HG03066 (cell line): ENCODE measurements at regions not wholly inside any gene's neighbourhood (a gene's known extent, or its start where the extent isn't known, plus 50 kb on each side); places are given as distances from the start of the nearest gene placed in this dataset.

Experiments used
- ATAC-seq: cut with Tn5 transposase; IDR thresholded peaks from one replicate; pipeline ENCODE4 v1.9.1; 2021; ENCODE audit warnings: low read depth; ENCODE audit not compliant: unreplicated experiment

DNA sequence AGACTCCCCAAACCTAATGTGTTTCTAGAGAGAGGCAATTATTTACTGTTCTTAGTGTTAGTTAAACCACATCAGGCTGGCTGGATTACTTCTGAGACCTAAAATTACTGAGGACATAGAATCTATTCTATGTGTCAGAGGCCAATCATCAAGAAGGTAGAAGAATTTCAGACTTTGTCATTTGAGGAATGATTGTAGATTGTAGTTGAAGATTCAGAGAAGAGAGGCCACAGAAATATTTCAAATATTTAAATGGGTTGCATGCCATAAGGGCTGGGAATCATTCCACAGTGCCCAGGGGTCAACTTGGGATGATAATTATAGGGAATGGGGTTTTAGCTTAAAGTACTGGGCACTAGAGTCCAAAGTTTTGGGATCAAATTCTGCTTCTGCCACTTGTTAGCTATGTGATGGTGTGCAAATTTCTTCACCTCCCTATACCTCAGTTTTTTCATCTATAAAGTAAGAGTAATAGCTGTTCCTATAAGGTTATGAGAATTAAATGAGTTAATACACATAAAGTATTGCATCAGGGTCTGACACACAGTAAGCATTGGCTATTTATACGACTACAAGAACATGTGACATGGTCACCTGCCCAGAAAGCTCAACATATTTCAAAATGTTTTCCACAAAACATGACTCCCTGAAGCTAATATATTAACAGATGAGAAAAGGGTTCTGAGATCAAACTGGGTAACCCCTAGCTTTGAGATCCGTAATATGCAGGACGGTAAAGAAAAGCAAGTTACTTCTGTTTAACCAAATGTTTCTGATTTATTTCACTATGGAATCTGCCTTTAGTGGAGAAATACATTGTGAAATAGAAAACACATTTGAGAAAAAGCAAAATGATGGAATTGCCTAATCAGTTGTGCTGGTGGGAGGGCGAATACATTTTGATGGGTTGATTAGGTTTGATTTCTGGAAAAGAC is 69.7 kb upstream of the SPAG17 start:
- ATAC-seq = no peak

DNA sequence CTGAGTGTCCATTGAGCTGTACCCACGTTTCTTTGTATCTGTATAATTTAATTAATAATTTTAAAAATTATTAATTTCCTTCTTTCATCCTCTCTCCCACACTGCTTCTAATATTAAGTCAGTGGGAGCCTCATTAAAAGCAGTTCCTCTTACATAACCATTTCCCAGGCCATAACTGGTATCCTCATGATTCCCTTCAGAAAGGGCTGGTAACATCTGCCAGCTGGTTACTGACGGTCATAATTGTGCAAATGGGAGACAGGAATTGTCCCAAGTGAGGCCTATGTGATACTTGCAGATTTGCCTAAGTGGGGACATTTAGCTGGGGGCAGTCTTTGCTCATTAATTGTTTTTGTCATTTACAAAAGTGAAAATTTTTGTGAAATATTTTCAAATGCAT is 69.0 kb upstream of the SPAG17 start:
- ATAC-seq = no peak

DNA sequence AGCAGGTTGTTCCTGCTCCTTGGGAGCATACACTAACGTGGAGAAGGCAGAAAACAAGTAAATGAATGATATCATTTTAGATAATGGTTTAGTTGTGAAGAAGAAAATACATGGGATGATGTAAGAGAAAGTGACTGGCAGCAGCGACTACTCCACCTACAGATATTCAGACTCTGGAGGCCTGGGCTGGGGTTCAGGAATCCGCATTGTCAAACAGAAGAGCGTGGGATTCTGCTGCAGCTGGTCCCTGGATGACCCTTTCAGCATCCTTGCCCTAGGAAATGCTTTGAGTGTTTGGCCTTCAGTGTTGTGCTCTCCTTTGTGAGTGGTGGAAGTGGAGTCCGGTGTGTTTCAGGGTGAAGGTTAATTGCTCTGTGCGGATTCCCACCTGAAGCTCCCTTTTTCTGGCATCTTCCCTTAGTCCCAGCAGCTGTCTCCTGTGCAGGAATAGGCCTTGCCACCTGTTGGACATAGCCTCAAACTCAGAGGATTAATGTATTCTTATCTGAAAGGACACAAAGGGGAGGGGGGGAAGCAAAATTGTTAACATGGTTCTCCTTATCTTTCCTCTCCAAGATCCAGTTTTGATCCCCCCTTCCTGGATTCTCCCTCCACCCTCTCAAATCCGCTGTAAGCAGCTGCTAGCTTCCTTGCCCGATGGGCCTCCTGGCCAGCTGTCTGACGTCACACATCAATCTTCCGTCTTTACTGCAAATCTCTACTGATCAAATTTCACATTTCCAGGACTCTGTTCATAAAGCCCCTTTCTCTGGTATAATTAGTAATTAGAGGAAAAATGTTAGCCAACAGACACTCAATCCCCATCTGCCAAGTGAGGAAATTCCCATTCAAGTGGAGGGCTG is 68.3 kb upstream of the SPAG17 start:
- no peak for ATAC-seq

DNA sequence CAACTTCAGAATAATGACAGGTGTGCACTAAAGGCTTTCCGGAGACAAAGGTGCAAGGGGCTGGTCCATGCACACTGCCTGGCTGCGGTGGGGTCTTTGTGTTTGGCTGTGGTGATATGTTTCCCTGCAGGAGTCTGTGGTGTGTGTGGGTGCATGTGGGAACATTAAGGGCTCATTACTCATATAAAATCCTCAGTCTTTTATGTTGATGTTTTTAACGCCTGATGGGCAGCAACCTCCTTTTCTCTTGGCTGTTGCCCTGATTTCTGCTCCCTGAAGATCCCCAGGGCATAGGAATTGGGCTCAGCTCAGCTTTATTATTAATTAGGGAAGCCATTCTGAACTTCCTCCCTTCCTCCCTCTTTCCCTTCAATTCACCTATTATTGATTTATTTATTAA is 67.6 kb upstream of the SPAG17 start:
- no peak for ATAC-seq

DNA sequence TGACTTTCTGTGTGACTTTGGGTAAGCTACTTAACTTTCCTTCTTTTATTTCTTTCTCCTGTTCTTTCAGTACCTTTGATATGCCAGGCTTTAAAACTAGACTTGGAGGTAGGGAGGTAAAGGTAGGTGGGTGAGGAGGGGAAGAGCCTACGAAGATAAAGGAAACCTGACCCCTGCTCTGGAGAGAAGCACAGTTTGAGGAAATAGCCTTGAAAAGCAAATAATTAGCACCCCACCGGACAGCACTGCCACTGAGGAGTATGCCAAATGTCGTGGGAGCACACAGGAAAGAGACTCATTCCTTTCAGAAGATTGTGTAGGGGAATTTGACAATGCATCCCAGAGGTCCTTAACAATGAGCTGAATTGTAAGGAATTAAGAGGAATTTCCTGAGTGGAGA is 65.2 kb upstream of the SPAG17 start:
- ATAC-seq = no peak

DNA sequence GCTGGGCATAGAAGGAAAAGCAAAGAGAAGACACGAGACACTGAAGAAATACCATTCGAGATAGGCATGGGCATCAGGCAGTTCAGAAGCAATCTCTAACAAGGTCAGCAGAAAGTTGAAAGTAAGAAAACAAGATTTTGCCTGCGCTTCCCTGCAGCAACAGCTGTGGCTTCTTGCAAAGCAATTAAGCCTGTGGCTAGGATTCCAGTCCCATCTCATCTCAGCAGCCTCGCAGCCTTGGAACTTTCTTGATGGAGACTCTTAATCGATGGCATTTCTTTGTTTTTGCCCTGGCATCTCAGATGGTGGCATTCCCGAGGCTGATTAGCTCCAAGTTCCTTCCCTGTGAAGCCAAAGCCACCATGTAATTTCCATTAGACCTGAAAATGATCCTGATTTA is 64.6 kb upstream of the SPAG17 start:
- no peak for ATAC-seq

DNA sequence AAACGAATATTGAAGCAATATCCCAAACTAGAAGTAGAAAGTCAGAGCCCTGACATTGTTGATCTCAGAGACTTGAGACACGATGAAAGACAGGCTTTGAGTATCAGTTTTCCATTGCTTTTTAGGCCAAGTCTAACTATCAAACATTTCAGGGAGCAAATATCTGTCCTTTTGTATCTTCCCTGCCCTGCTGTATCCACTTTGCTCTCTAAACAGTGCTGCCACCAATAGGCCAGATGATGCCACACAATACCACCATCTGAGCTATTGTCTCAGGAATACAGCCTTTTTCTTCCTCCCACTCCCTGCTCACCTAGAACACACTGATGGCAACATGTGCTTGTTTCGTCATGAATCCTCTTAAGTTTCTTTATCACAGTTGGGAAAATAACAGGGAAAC is 62.6 kb upstream of the SPAG17 start:
- ATAC-seq = no peak

DNA sequence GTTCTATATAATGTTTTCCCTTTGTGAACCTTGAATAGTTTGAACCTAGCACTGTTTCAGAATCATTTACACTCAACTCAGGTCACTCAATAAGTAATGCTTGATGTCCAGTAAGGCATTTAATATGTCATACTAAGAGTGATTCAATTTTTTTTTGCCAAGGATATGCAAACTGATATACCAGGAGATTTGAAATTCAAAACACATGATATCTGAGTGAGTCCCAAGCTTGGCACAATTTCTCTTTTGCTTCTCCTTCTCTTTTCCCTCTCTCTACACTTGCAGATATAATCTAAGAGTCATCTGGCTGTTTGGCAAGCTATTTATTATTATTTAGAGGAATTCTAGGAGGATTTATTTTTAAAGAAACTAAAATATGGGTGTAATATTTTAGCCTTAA is 61.6 kb upstream of the SPAG17 start:
- no peak for ATAC-seq

DNA sequence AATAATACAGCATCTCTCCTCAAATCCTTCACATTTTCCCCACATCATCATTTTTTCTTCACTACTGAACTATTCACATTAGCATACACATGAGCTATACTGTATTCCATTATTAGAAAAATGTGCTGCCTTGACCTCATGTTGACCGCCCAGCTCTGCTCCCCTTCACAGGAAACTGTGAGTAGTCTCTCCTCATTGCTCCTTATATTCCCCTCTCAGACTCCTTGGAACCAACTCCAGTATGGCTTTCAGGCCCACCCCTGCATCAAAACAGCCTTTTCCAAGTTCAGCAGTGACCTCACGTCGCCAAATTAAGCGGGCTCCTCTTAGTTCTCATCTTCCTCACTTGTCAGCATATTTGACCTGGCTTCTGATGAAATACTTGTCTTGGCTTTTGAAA is 59.2 kb upstream of the SPAG17 start:
- ATAC-seq = no peak

DNA sequence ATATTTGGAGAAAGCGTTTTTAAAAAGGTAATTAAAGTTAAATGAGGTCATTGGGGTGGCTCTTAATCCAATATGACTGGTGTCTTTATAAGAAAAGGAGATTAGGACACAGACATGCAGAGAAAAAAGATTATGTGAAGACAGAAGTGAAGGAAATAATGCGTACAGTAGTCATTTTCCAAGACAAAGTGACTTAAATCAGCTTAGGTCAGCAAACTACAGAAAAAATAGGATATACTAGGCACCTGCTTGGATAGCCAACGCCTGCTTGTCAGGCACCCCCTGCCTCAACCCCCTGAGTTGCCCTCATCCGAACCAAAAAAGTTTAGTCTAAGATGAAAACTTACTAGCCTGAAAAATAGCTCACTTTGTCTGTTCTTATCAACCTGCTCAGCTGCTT is 58.2 kb upstream of the SPAG17 start:
- no peak for ATAC-seq
